ENCODE measurements at regions not wholly inside any gene's neighbourhood (a gene's known extent, or its start where the extent isn't known, plus 50 kb on each side); places are given as distances from the start of the nearest gene placed in this dataset.

DNA sequence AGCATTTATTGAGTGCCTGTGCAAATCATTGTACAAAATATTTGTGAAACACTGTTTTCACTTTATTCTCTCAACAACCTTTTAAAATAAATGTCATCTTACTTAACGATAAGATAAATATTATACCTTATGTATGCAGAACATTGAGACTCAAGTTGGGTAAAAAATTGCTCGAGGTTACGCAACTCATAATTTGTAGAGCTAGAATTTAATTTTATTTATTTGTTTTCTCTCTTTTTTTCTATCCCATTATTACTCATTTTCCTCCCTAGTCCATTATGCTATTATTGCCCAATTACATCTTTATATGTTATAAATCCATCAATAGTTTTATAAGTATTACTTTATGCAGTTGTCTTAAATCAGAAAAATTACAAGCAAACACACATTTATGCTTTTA, 77.4 kb upstream of the ELOVL5 start:
- TF ChIP-seq, protein P1, sequence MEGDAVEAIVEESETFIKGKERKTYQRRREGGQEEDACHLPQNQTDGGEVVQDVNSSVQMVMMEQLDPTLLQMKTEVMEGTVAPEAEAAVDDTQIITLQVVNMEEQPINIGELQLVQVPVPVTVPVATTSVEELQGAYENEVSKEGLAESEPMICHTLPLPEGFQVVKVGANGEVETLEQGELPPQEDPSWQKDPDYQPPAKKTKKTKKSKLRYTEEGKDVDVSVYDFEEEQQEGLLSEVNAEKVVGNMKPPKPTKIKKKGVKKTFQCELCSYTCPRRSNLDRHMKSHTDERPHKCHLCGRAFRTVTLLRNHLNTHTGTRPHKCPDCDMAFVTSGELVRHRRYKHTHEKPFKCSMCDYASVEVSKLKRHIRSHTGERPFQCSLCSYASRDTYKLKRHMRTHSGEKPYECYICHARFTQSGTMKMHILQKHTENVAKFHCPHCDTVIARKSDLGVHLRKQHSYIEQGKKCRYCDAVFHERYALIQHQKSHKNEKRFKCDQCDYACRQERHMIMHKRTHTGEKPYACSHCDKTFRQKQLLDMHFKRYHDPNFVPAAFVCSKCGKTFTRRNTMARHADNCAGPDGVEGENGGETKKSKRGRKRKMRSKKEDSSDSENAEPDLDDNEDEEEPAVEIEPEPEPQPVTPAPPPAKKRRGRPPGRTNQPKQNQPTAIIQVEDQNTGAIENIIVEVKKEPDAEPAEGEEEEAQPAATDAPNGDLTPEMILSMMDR (IDR thresholded peaks at IDR 0.05; ENCODE audit: low read length), result no peak
- TF ChIP-seq EZH2 (optimal IDR thresholded peaks at IDR 0.05; ENCODE audit: low read depth, low read length) (no peak), EZH2phosphoT487 (IDR thresholded peaks at IDR 0.05; ENCODE audit: low read length) (no peak)

All from MM.1S (cell line).